Endothelial cell of umbilical vein (primary cell): ENCODE measurements at regions not wholly inside any gene's neighbourhood (a gene's known extent, or its start where the extent isn't known, plus 50 kb on each side); places are given as distances from the start of the nearest gene placed in this dataset. TPM values are rescaled to one million over a fixed set of nuclear protein-coding genes. Genes with fewer than 3 reads are reported as not detected.

Experiments
- small RNA-seq: library from RNA; depleted of rRNA; stranded (forward); fragments of <200 nt; gene quantifications from one replicate; pipeline ENCODE3, GENCODE V24; 2012; ENCODE audit warnings: low replicate concordance, low read depth; ENCODE audit not compliant: insufficient read depth, insufficient read length

Small RNAs in the stretch of these regions (small RNA-seq; reads per million reads assigned to genes)
- not detected for gene AP000522.1
